ENCODE measurements at regions not wholly inside any gene's neighbourhood (a gene's known extent, or its start where the extent isn't known, plus 50 kb on each side); places are given as distances from the start of the nearest gene placed in this dataset.

DNA sequence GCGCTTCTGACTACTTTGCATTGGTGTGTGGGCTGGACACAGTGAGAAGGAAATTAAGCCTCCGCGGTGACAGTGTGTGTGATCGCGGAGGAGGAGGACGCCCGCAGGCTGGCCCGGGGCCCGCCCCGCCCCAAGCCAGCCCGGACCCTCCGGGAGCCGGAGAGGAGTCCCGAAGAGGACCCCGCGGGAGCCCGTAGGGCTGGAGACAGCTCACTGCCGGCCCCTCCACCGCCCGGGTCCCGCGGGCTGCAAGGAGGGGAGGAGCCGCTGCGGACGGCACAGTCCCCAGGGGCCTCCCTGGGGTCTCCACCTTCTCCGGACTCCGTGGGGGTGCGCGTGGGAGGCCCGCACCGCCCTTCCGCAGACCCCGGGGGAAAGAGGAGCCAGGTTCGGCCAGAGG lies 146.4 kb upstream of the ERCC6L2 start (continued):
- TF ChIP-seq CBX5 (IDR thresholded peaks at IDR 0.05; ENCODE audit: low read depth) (no peak), EZH2 (IDR thresholded peaks at IDR 0.05; ENCODE audit: borderline replicate concordance, control insufficient read depth, low read depth, low read length) (no peak), RAD21 (IDR thresholded peaks at IDR 0.05; ENCODE audit: insufficient read depth, low read depth, low read length) (no peak), GATAD2B (conservative IDR thresholded peaks at IDR 0.05; ENCODE audit: low read depth) (no peak), KDM1A (IDR thresholded peaks at IDR 0.05; ENCODE audit: borderline replicate concordance) (no peak)

DNA sequence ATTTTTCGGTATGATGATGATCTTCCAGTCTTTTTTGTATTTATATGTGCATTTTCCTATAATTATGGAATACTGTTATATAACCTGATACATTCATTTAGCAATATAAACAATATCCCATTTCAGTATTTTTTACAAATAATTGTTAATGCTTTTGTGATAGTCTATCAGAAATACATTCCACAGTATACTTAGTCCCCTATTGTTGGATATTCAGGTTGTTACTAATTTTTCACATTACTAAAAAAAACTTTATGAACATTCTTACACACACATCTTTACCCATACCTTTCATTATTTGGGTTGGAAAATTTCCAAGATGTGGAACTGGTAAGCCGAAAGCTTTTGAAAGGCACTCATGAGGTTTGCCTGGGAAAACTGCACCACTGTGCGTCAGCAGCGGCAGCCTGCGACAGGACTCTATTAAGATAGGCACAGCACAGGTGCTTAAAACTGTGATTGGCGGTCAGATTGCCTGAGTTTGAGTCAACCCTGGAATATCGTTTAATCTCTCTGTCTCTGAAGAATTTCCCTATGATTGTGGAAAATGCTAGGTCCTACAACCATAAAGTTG lies 147.5 kb upstream of the ERCC6L2 start:
- Histone ChIP-seq H4K20me1 (ENCODE audit: control insufficient read depth, insufficient read depth) (no peaks in the 10 kb centered on the region), H3K9me3 (replicated peaks; ENCODE audit: control insufficient read depth, insufficient read depth, low read length) (peaks cover 7% of the 10 kb centered on the region; the same call in 1 of the 3 replicates), H3K4me2 (ENCODE audit: control insufficient read depth, insufficient read depth) (no peak overlapping the region), H3K27ac (ENCODE audit: control insufficient read depth, insufficient read depth) (no peak overlapping the region), H3K4me1 (ENCODE audit: control insufficient read depth, insufficient read depth, low read length) (peaks cover 13% of the 10 kb centered on the region), H3K36me3 (ENCODE audit: control insufficient read depth in 2 of 2, insufficient read depth in 2 of 2, low read length in 1 of 2) (no peaks in the 10 kb centered on the region), H3K9ac (ENCODE audit: control insufficient read depth, insufficient read depth, low read length) (no peak overlapping the region), H3K27me3 (replicated peaks in 1 of 2; ENCODE audit: control insufficient read depth in 2 of 2, insufficient read depth in 2 of 2, low read length in 1 of 2) (no peaks in the 10 kb centered on the region), H3K4me3 (no peak overlapping the region), H3K79me2 (ENCODE audit: control insufficient read depth, insufficient read depth, low read length) (no peaks in the 10 kb centered on the region), H2AFZ (ENCODE audit: control insufficient read depth, low read depth, low read length) (no peak overlapping the region)
- ChIA-PET POLR2A (no interaction called here), RAD21 (ENCODE audit: unreplicated experiment) (interaction anchor here (0.7 kb wide), 1 partner anchor 182 kb away, joined by 3 read pairs; no protein-coding TSS in a partner anchor), SMC1A (ENCODE audit: uncharacterized antibody, unreplicated experiment) (interaction anchor here (1.1 to 1.5 kb wide), 2 partner anchors 149 to 489 kb away, joined by 3 to 6 read pairs; no protein-coding TSS in a partner anchor), CTCF (interaction anchor here (0.6 to 1.7 kb wide), 7 partner anchors 8 to 505 kb away, joined by 3 to 6 read pairs (median 4); no protein-coding TSS in a partner anchor)
- FAIRE-seq (no peak), ATAC-seq (no peak), DNase-seq (ENCODE audit: low read depth, low spot score) (no peak)
- in situ Hi-C loops (cut with MboI), result no loop called here
- TF ChIP-seq CREM (IDR thresholded peaks at IDR 0.05; ENCODE audit: low read depth) (no peak), CEBPB (IDR thresholded peaks at IDR 0.05; ENCODE audit: borderline replicate concordance in 1 of 2, low read depth in 2 of 2, low read length in 2 of 2) (no peak), BHLHE40 (IDR thresholded peaks at IDR 0.05; ENCODE audit: borderline replicate concordance in 1 of 2, low read depth in 2 of 2, low read length in 1 of 2) (no peak), CHD4 (IDR thresholded peaks at IDR 0.05) (no peak), ESRRA (IDR thresholded peaks at IDR 0.05; ENCODE audit: low read length) (no peak), IKZF1 (conservative IDR thresholded peaks at IDR 0.05) (no peak)
- no TSS peak for BruUV-seq (replicated peaks)
- 81% methylated on average over 7 of the region's 7 CpGs for WGBS (ENCODE audit: insufficient coverage, insufficient replicate concordance, low lambda C conversion rate, missing lambda C conversion rate)
- intact Hi-C loops (cut with micrococcal nuclease; ENCODE audit: unreplicated experiment), result loop anchor here (5.0 kb wide), 1 partner anchor 489 kb away; no protein-coding TSS in a partner anchor
